ENCODE measurements at regions not wholly inside any gene's neighbourhood (a gene's known extent, or its start where the extent isn't known, plus 50 kb on each side); places are given as distances from the start of the nearest gene placed in this dataset.

- TF ChIP-seq POU5F1 (IDR thresholded peaks at IDR 0.05; ENCODE audit: low read depth, low read length), result no peak
- no peak for TF ChIP-seq EP300 (IDR thresholded peaks at IDR 0.05; ENCODE audit: borderline replicate concordance in 1 of 2, low read depth in 2 of 2, low read length in 2 of 2)
- no peak for TF ChIP-seq CTCF (IDR thresholded peaks at IDR 0.05; ENCODE audit: control extremely low read depth in 1 of 3, insufficient read depth in 1 of 3, low read depth in 1 of 3, low read length in 3 of 3)
- TF ChIP-seq RAD21 (IDR thresholded peaks at IDR 0.05 in 1 of 2, conservative IDR thresholded peaks at IDR 0.05 in 1 of 2; ENCODE audit: low read depth in 2 of 2, low read length in 2 of 2), result no peak
- TF ChIP-seq RFX5 (IDR thresholded peaks at IDR 0.05; ENCODE audit: borderline replicate concordance, low read depth, low read length), result no peak
- TF ChIP-seq EZH2 (IDR thresholded peaks at IDR 0.05; ENCODE audit: low read depth, low read length, severe bottlenecking), result no peak
- TF ChIP-seq SP2 (IDR thresholded peaks at IDR 0.05; ENCODE audit: low read length), result no peak
- TF ChIP-seq POLR2A (IDR thresholded peaks at IDR 0.05; ENCODE audit: control extremely low read depth in 1 of 2, low read depth in 2 of 2, low read length in 2 of 2), result no peak
- no peak for TF ChIP-seq SP1 (IDR thresholded peaks at IDR 0.05; ENCODE audit: low read depth, low read length)
- TF ChIP-seq MAX (IDR thresholded peaks at IDR 0.05), result no peak
- TF ChIP-seq HDAC2 (IDR thresholded peaks at IDR 0.05; ENCODE audit: borderline replicate concordance in 1 of 2, low read depth in 2 of 2, low read length in 2 of 2), result no peak
- TF ChIP-seq JUN (IDR thresholded peaks at IDR 0.05; ENCODE audit: low read depth, low read length), result no peak
- TF ChIP-seq CREB1 (IDR thresholded peaks at IDR 0.05), result no peak
These were observed 82.4 kb downstream of the DIO3 start for GRCh38 chr14:101643651-101644050.
